ENCODE measurements at regions not wholly inside any gene's neighbourhood (a gene's known extent, or its start where the extent isn't known, plus 50 kb on each side); places are given as distances from the start of the nearest gene placed in this dataset.
"Not testable (repeated sequence)": the region's sequence is repeated elsewhere in the genome, so short reads cannot be mapped to it uniquely, and the experiment has no call there.

DNA sequence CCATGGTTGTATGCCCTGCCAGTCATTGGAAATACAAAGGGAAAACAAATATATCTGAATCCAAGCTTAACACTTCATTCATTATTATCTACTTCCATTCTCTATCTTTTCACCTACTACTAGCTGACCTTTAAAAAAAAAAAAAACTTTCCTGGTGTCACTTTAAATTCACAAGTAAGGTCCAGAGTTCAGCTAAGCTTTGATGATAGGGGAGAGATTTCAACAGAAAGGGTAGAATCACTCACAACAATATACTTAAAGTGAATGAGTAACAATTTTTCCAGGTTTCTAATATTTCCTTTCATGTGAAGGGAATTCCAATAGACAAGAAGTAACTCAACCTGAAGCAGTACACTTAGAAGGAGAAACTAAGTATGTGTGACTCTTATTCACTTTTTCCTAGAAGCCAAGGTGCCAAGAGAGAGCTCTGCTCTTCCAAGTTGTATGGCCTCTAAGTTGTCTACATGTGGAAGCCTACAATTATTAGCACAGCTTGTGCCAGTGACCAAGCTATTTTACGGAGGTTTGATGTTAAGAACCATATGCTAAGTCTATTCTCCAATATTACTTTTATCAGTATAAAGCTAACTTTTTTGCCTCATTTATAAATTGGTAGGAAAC lies 371.7 kb downstream of the TENT5A start:
- no peak overlapping the region for H3K27ac ChIP-seq (ENCODE audit: low read depth)
- no peaks in the 10 kb centered on the region for H3K4me1 ChIP-seq (ENCODE audit: insufficient read depth)
- DNase-seq (ENCODE audit: extremely low spot score) = no peak
- H3K4me3 ChIP-seq (ENCODE audit: low read depth, low read length) = no peak overlapping the region
- no peaks in the 10 kb centered on the region for H3K36me3 ChIP-seq (ENCODE audit: insufficient read depth)
- 91% methylated on average over 1 of the region's 1 CpG for WGBS

DNA sequence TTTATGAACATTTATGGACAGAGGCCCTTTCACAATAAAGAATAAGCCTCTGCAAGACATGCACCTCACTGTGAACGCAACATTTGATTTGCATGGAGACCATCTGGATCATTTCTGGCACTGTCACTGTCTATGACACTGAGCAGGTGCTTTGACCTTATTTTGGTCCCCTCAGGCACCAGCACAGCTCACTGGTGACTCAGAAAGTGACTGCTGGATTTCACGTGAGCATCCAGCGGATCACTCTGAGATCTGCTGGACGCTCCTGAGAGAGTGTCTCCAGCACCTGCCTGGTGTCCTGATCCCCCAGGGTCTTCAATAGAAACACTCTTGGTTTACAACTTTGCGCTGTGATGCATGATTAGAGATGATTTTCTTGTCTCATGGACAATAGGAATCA lies 375.7 kb downstream of the TENT5A start:
- H3K27ac ChIP-seq (ENCODE audit: low read depth) = no peak overlapping the region
- no peaks in the 10 kb centered on the region for H3K4me1 ChIP-seq (ENCODE audit: insufficient read depth)
- WGBS = 94% methylated on average over 5 of the region's 5 CpGs
- H3K4me3 ChIP-seq (ENCODE audit: low read depth, low read length) = no peak overlapping the region
- DNase-seq (ENCODE audit: extremely low spot score) = no peak
- H3K36me3 ChIP-seq (ENCODE audit: insufficient read depth) = no peaks in the 10 kb centered on the region

DNA sequence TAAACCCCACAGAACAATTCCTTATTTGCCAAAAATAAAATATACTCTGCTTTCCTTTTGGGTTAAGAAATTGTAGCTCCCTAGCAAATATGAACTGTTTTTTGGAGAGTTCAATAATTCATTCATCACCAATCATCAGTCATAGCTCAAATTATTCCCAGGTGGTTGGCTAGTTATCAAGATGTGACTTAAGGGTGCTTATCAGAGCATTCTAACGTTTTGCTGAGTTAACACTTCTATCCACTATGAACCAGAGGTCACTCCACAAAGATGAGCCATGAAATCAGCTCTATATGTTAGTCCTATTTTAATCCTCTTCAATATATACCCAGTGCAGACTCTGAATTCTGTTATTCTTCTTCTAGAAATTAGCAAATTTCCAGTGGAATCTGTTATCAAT lies 379.1 kb downstream of the TENT5A start:
- Histone ChIP-seq H3K36me3 (ENCODE audit: insufficient read depth) (no peaks in the 10 kb centered on the region), H3K27ac (ENCODE audit: low read depth) (no peak overlapping the region), H3K4me3 (ENCODE audit: low read depth, low read length) (no peak overlapping the region), H3K4me1 (ENCODE audit: insufficient read depth) (no peaks in the 10 kb centered on the region)
- 26% methylated on average over 1 of the region's 1 CpG for WGBS
- DNase-seq (ENCODE audit: extremely low spot score) = no peak

DNA sequence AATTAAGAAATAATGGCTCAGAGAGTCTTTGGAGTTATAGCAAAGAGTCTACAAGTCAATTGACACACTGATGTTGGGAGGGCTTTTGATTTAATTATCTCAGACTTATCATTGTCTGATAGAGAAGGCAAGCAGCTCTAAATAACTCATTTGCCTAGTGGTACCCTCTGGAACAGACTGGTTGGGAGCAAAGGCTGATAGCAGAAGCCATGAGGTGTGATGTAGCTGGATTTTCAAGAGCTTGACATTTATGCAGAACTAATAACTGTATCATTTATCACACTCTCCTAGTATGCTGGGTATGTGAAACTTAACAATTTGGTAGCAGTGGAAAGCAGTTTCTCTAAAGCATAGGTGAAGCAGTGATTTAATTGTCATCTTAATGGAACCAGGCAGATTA lies 380.6 kb downstream of the TENT5A start:
- DNase-seq (ENCODE audit: extremely low spot score) = no peak
- no peak overlapping the region for H3K27ac ChIP-seq (ENCODE audit: low read depth)
- H3K4me3 ChIP-seq (ENCODE audit: low read depth, low read length) = no peak overlapping the region

DNA sequence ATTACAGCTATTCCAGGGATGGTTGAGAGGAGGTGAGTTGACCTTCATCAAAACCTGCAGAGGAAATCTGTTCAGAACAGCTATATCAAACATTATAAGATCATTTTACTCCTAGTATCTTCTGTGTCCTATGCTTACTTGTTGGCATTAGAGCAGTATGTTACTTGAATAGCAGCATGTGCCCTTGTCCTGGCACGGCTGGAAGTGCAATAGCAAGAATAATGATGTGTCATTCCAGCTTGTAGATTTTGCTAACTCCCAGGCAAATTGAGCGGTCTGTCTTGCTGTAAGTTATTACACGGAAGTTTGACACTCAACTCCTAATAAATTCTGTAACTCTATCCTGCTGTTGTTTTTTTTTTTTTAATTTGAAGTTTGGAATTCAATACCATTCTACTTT lies 385.5 kb downstream of the TENT5A start:
- no peak overlapping the region for H3K4me3 ChIP-seq (ENCODE audit: low read depth, low read length)
- no peak overlapping the region for H3K27ac ChIP-seq (ENCODE audit: low read depth)
- no peaks in the 10 kb centered on the region for H3K4me1 ChIP-seq (ENCODE audit: insufficient read depth)
- no peak for DNase-seq (ENCODE audit: extremely low spot score)
- 72% methylated on average over 3 of the region's 3 CpGs for WGBS
- no peaks in the 10 kb centered on the region for H3K36me3 ChIP-seq (ENCODE audit: insufficient read depth)

More for the DNA sequence above, 380.6 kb downstream of the TENT5A start:
- H3K4me1 ChIP-seq (ENCODE audit: insufficient read depth) = no peaks in the 10 kb centered on the region
- no peaks in the 10 kb centered on the region for H3K36me3 ChIP-seq (ENCODE audit: insufficient read depth)

DNA sequence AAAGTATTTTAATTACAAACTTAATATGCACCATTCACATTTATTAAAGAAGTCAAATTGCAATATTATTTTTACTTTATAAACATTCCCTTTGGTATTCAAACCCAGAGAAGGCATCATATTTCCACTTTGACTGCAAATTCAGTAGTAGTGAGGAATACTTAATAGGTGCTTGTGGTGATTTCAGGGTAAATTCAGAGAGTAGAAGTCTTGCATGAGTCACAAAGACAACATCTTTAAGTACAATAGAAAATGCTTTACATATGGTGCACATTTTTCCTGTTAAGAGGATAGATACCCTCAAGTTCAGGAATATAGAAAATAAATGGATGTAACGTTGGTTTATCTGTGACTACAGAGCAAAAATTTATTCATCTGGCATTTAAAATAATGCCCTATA lies 390.2 kb downstream of the TENT5A start:
- Histone ChIP-seq H3K36me3 (ENCODE audit: insufficient read depth) (no peaks in the 10 kb centered on the region), H3K27ac (ENCODE audit: low read depth) (no peak overlapping the region), H3K4me3 (ENCODE audit: low read depth, low read length) (no peak overlapping the region), H3K4me1 (ENCODE audit: insufficient read depth) (no peaks in the 10 kb centered on the region)
- DNase-seq (ENCODE audit: extremely low spot score) = no peak
- WGBS = 88% methylated on average over 1 of the region's 1 CpG

DNA sequence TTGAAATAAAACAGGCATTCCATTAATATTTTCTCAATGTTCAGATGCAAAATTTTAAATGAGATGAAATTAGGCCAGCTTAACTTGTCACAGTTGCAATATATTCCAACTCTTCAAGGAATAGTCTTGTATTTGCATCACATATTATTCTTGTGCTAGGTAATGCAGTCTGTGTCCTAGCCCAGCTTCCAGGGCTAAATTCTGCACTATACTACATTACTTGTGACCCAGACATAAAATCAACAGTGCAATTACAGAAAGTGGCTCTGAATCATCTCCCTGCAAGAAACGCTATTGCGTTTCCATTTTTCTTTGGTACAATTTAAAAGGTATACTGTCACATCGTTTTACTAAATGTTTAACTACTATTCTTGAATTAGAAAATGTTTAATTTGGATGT lies 399.2 kb downstream of the TENT5A start:
- WGBS = 91% methylated on average over 3 of the region's 3 CpGs
- no peak overlapping the region for H3K4me3 ChIP-seq (ENCODE audit: low read depth, low read length)
- H3K4me1 ChIP-seq (ENCODE audit: insufficient read depth) = no peaks in the 10 kb centered on the region
- no peak for DNase-seq (ENCODE audit: extremely low spot score)
- no peaks in the 10 kb centered on the region for H3K36me3 ChIP-seq (ENCODE audit: insufficient read depth)
- no peak overlapping the region for H3K27ac ChIP-seq (ENCODE audit: low read depth)

DNA sequence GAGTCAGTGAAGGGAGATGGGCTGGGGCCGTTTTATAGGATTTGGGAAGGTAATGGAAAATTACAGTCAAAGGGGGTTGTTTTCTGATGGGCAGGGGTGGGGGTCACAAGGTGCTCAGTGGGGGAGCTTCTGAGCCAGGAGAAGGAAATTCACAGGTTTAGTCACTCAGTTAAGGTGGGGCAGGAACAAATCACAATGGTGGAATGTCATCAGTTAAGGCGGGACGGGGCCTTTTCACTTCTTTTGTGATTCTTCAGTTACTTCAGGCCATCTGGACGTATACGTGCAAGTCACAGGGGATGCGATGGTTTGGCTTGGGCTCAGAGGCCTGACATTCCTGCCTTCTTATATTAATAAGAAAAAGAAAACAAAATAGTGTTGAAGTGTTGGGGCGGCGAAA lies 408.5 kb downstream of the TENT5A start:
- WGBS = 88% methylated on average over 8 of the region's 8 CpGs

DNA sequence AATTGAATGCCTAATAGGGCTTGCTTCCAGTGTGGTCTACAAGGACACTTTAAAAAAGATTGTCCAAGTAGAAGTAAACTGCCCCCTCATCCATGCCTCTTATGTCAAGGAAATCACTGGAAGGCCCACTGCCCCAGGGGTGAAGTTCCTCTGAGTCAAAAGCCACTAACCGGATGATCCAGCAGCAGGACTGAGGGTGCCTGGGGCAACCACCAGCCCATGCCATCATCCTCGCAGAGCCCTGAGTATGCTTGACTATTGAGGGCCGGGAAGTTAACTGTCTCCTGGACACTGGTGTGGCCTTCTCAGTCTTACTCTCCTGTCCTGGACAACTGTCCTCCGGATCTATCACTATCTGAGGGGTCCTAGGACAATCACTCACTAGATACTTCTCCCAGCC lies 411.5 kb downstream of the TENT5A start:
- DNase-seq (ENCODE audit: extremely low spot score) = no peak
- no peaks in the 10 kb centered on the region for H3K36me3 ChIP-seq (ENCODE audit: insufficient read depth)
- no peaks in the 10 kb centered on the region for H3K4me1 ChIP-seq (ENCODE audit: insufficient read depth)
- no peak overlapping the region for H3K4me3 ChIP-seq (ENCODE audit: low read depth, low read length)
- H3K27ac ChIP-seq (ENCODE audit: low read depth) = no peak overlapping the region
- 94% methylated on average over 4 of the region's 4 CpGs for WGBS

More for the DNA sequence above, 408.5 kb downstream of the TENT5A start:
- not testable (repeated sequence) for H3K4me3 ChIP-seq (ENCODE audit: low read depth, low read length); DNase-seq (ENCODE audit: extremely low spot score); H3K36me3 ChIP-seq (ENCODE audit: insufficient read depth); H3K4me1 ChIP-seq (ENCODE audit: insufficient read depth); H3K27ac ChIP-seq (ENCODE audit: low read depth)

DNA sequence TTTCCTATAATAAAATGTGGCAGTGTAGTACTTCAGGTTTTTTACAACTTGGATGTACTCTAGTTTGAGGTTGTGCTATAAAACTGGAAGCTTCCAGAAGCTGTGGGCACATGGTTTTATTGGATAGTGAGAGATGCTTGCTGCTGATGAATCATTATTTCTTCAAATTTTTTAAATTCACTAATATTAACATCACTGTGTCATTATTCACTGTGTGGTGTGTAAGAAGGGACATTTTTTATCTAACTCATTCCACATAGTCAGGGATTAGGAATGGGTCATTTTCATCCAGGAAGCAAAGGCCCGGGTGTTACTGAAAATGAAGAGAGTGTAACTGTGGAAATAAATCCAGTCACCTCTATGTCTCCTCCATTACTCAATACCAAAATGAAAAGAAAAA lies 421.0 kb downstream of the TENT5A start:
- no peak for DNase-seq (ENCODE audit: extremely low spot score)
- WGBS = 95% methylated on average over 1 of the region's 1 CpG
- H3K36me3 ChIP-seq (ENCODE audit: insufficient read depth) = no peaks in the 10 kb centered on the region
- no peak overlapping the region for H3K4me3 ChIP-seq (ENCODE audit: low read depth, low read length)
- H3K27ac ChIP-seq (ENCODE audit: low read depth) = no peak overlapping the region
- no peaks in the 10 kb centered on the region for H3K4me1 ChIP-seq (ENCODE audit: insufficient read depth)

DNA sequence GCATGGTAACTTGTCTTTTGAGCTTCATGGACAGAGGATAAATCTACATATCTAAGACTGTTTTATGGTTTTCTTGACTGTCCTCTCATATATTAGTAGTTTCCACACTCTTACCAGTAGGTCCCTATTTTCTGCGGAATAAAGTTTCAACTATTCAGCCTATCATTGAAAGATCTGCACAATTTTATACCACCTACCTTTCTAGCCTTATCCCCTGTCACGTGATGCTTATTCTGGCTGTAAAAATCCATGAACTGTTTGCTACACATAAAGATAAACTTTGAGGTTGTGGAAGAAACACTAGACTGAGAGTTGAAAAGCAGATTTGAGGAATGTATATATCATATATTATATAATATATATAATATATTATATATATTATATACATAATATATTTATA lies 423.8 kb downstream of the TENT5A start:
- no peak for DNase-seq (ENCODE audit: extremely low spot score)
- Histone ChIP-seq H3K4me3 (ENCODE audit: low read depth, low read length) (no peak overlapping the region), H3K36me3 (ENCODE audit: insufficient read depth) (no peaks in the 10 kb centered on the region), H3K27ac (ENCODE audit: low read depth) (no peak overlapping the region), H3K4me1 (ENCODE audit: insufficient read depth) (no peaks in the 10 kb centered on the region)
- 78% methylated on average over 2 of the region's 2 CpGs for WGBS

DNA sequence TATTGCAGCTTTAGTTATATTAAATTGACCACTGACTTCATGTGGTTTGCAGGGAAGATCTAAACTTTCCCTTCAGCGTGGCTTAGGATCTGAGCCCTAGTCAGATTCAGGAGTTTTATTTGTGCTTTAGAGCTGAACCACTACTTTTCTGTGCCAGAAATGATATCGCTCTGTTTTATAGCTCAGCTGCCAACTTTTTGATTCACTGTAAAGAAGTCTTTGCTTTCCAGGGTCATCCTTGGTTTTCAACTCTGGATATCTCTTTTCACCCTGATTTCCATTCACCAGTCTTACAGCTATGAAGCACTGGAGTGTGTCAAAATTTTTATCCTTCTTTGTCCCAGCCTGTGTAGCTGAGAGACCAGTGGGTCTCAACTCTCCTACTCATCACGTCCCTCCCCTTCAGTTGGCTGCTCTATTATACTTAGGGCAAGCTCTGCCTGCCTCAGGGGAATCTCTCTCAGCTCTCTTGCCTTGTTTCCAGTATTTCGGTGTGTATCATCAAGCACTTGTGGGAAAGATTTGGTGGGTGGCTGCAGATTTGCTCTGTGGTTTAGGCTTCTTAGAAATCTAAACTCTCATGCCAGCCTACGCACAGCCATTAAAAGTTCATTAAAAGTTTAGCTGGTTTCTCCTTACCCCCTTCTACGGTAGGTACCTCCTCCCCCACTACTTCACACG lies 425.5 kb downstream of the TENT5A start:
- Histone ChIP-seq H3K27ac (ENCODE audit: low read depth) (no peak overlapping the region), H3K36me3 (ENCODE audit: insufficient read depth) (no peaks in the 10 kb centered on the region), H3K4me3 (ENCODE audit: low read depth, low read length) (no peak overlapping the region), H3K4me1 (ENCODE audit: insufficient read depth) (no peaks in the 10 kb centered on the region)
- 45% methylated on average over 7 of the region's 7 CpGs for WGBS
- DNase-seq (ENCODE audit: extremely low spot score) = no peak

DNA sequence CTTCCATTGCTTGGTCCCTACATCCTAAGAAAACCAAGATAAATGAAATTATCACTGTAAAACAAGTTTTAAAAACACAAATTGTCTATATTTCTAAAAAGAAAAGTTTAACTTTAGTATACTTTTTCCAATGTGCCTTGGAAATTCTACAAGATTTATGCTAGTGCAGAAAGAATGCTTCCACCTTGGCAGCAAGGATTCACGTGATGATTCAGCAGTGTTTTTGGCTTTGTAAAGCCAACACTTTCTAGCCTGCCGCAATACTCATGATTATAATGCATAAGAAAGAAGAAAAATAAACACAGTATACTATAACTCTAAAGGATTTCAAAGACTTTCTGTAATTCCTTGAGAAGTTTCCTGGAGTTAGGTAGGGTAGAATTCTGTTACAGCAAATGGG lies 442.7 kb downstream of the TENT5A start:
- Histone ChIP-seq H3K4me3 (ENCODE audit: low read depth, low read length) (no peak overlapping the region), H3K27ac (ENCODE audit: low read depth) (no peak overlapping the region), H3K36me3 (ENCODE audit: insufficient read depth) (no peaks in the 10 kb centered on the region), H3K4me1 (ENCODE audit: insufficient read depth) (no peaks in the 10 kb centered on the region)
- WGBS = 67% methylated on average over 2 of the region's 2 CpGs
- no peak for DNase-seq (ENCODE audit: extremely low spot score)

DNA sequence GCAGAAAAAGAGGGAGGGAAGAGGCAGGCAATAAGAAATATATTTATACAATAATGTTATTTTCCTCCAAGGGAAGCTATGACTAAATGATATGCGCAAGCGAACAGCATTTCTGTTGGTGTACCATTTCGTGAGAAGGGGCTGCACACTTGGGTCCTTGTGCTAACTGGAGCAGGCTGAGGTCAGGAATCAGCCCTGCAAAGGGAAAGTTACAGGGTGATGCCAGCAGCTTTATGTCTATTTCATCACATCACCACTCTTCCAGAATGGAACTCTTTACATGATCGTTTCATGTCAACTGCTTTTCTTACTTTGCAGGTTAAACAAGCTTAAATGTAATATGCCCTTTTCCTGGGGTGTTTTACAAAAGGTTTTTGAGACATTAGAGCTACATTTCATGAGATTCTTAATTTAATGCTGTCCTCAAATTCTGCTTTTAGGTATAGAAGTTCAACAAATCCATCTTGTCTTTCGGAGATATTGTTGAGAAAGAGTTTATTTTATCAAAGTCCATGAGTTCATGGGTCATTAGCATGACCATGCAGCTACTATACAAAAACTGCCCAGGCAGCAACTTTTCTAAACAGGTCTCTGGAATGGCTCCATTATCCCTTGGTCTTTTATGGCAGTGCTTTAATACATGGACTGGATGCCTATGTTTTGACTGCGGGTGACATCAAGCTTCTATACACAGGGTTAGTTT lies 443.8 kb downstream of the TENT5A start:
- no peaks in the 10 kb centered on the region for H3K4me1 ChIP-seq (ENCODE audit: insufficient read depth)
- 93% methylated on average over 6 of the region's 6 CpGs for WGBS
- no peak for DNase-seq (ENCODE audit: extremely low spot score)

More for the DNA sequence above, 443.8 kb downstream of the TENT5A start:
- Histone ChIP-seq H3K27ac (ENCODE audit: low read depth) (no peak overlapping the region), H3K36me3 (ENCODE audit: insufficient read depth) (no peaks in the 10 kb centered on the region), H3K4me3 (ENCODE audit: low read depth, low read length) (no peak overlapping the region)

Data from urinary bladder (tissue), 3 donors.